ENCODE measurements at regions not wholly inside any gene's neighbourhood (a gene's known extent, or its start where the extent isn't known, plus 50 kb on each side); places are given as distances from the start of the nearest gene placed in this dataset.
"Not testable (repeated sequence)": the region's sequence is repeated elsewhere in the genome, so short reads cannot be mapped to it uniquely, and the experiment has no call there.

- not testable (repeated sequence) for H3K36me3 Mint-ChIP-seq (ENCODE audit: insufficient read depth in 2 of 2); ATAC-seq (replicated peaks in 1 of 2); DNase-seq; H3K27ac Mint-ChIP-seq; H3K9me3 Mint-ChIP-seq; H3K4me3 Mint-ChIP-seq; H3K4me1 Mint-ChIP-seq (ENCODE audit: low read depth)
- H3K27me3 Mint-ChIP-seq (ENCODE audit: low read depth) = peaks cover 26% of the 10 kb centered on the region
These were observed 138.0 kb downstream of the CCDC74A start for GRCh38 chr2:131665716-131666115.

DNA sequence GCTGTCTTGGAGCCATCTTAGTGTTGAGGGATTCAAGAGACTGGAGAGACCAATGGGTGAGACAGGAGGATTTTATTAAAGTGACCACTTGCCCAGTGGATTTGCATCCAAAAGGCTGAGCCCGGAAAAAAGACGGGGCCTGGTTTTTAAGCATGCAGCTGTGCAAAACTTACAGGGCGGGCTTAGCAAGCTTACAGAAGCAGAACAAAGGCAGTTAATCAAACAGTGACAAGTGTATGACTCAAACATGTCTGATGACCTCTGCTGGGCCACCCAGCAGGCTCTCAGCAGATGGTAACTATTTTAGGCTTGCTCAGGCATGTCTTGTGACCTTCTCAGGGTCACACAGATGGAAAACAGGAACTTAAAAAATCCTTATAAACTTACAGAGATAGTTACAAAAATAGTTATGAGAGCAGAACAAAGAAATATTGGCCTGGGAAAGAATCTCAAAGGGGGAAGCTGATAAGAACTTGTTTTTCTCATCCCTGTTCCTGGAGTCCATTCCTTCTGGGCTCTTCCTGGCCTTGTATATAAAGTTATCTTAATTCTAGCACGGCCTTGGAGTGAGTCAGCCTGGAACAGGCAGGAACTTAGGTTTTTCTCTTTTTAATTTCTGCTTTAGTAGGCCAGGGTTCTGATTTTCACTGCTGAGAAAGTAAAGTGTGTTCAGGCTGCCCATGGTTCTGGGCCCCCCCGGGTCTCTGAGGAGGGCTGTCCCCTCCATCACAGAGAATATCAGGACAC lies 141.3 kb downstream of the CCDC74A start:
- not testable (repeated sequence) for H3K4me1 Mint-ChIP-seq (ENCODE audit: low read depth); H3K4me3 Mint-ChIP-seq; H3K9me3 Mint-ChIP-seq; H3K36me3 Mint-ChIP-seq (ENCODE audit: insufficient read depth in 2 of 2); ATAC-seq (replicated peaks in 1 of 2); H3K27ac Mint-ChIP-seq; DNase-seq
- peaks cover 13% of the 10 kb centered on the region for H3K27me3 Mint-ChIP-seq (ENCODE audit: low read depth)

- H3K36me3 Mint-ChIP-seq (ENCODE audit: insufficient read depth in 2 of 2); ATAC-seq (replicated peaks in 1 of 2); DNase-seq; H3K4me1 Mint-ChIP-seq (ENCODE audit: low read depth); H3K27ac Mint-ChIP-seq; H3K9me3 Mint-ChIP-seq: not testable (repeated sequence)
- peaks cover 28% of the 10 kb centered on the region for H3K27me3 Mint-ChIP-seq (ENCODE audit: low read depth)
- peak overlapping the region in 1 of 2 donors; percentile 76 for H3K4me3 Mint-ChIP-seq
These were observed 144.3 kb downstream of the CCDC74A start for GRCh38 chr2:131671841-131672470.

GRCh38 chr2:131672471-131673399 lies 145.0 kb downstream of the CCDC74A start:
- not testable (repeated sequence) for H3K4me1 Mint-ChIP-seq (ENCODE audit: low read depth); H3K27ac Mint-ChIP-seq; H3K36me3 Mint-ChIP-seq (ENCODE audit: insufficient read depth in 2 of 2); H3K9me3 Mint-ChIP-seq
- H3K4me3 Mint-ChIP-seq = peak overlapping the region; percentile 74 to 76
- ATAC-seq (replicated peaks in 1 of 2) (peak; percentile 92 to 94), DNase-seq (peak; percentile 63 to 66)
- peaks cover 31% of the 10 kb centered on the region for H3K27me3 Mint-ChIP-seq (ENCODE audit: low read depth)

DNA sequence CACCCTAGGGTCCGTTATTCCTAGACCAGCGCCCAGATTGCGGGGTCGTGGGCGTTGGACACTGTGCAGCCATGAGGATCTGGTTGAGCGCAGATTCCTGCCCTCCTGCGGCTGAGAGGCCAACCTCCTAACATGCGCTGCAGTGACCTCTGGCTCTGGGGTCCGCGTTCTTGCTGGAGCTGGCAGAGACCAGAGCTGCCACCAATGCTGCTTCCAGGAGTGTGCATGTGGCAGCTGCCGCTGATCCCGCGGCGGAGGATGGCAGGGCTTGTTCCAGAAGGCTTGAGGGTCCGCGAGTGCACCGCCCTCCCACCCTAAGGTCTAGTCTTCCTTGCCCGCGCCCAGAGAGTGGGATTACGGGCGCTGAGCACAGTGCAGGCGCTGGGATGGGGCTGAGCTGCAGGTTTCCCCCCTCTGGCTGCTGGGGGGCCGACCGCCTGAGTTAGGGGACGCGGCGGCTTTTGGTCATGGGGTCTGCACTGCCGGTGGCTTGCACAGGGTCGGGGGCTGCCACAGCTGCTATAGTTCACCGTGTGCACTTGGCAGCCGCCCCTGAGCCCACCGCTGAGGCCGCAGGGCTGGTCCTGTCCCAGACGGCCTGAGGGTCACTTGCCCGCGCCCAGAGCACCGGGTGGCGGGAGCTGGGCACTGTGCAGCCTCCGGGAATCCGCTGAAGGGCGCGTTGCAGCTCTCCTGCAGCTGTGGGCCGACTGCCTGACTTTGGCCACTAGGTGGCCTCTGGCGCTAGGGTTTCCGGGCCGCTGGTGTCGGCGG lies 145.9 kb downstream of the CCDC74A start:
- H3K27ac Mint-ChIP-seq = no peak overlapping the region
- no peaks in the 10 kb centered on the region for H3K36me3 Mint-ChIP-seq (ENCODE audit: insufficient read depth in 2 of 2)
- H3K4me1 Mint-ChIP-seq (ENCODE audit: low read depth) = peaks cover 9% of the 10 kb centered on the region
- H3K9me3 Mint-ChIP-seq = no peaks in the 10 kb centered on the region
- DNase-seq (peak; percentile 77 to 80), ATAC-seq (replicated peaks in 1 of 2) (peak; percentile 81 to 87)
- H3K27me3 Mint-ChIP-seq (ENCODE audit: low read depth) = peaks cover 31% of the 10 kb centered on the region
- H3K4me3 Mint-ChIP-seq = peak overlapping the region; percentile 74 to 76

DNA sequence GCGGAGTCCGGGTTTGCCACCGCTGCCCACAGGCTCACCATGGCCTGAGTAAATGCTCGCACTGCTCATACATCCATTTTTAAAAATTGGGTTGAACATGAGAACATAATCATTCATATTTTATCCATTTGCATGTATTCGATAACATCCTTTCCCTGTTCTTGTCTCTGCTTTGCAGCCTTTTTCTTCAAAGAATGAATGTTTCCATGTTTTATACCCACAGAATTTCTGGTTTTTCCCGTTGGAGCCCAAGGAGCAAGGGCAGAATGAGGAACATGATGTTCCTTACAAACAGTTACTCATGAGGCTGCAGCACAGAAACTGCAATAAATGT lies 146.5 kb downstream of the CCDC74A start:
- peak overlapping the region; percentile 74 to 76 for H3K4me3 Mint-ChIP-seq
- no peaks in the 10 kb centered on the region for H3K9me3 Mint-ChIP-seq
- no peaks in the 10 kb centered on the region for H3K36me3 Mint-ChIP-seq (ENCODE audit: insufficient read depth in 2 of 2)
- DNase-seq (no peak), ATAC-seq (replicated peaks in 1 of 2) (no peak)
- H3K27me3 Mint-ChIP-seq (ENCODE audit: low read depth) = peaks cover 31% of the 10 kb centered on the region
- H3K27ac Mint-ChIP-seq = peak overlapping the region; percentile 46
- peaks cover 9% of the 10 kb centered on the region for H3K4me1 Mint-ChIP-seq (ENCODE audit: low read depth)

GRCh38 chr2:131681611-131682121 lies 154.0 kb downstream of the CCDC74A start:
- H3K9me3 Mint-ChIP-seq; H3K27me3 Mint-ChIP-seq (ENCODE audit: low read depth); H3K36me3 Mint-ChIP-seq (ENCODE audit: insufficient read depth in 2 of 2): not testable (repeated sequence)
- Mint-ChIP-seq H3K4me1 (ENCODE audit: low read depth) (peaks cover 47% of the 10 kb centered on the region), H3K27ac (peak overlapping the region; percentile 88), H3K4me3 (peak overlapping the region; percentile 85 to 91)
- peak in 1 of 2 donors; percentile 16 for DNase-seq
- ATAC-seq (replicated peaks in 1 of 2) = peak; percentile 6 to 14

- peak; percentile 98 to 99 for ATAC-seq (replicated peaks in 1 of 2)
- H3K9me3 Mint-ChIP-seq = no peaks in the 10 kb centered on the region
- peak; percentile 79 to 89 for DNase-seq
- peaks cover 54% of the 10 kb centered on the region for H3K4me1 Mint-ChIP-seq (ENCODE audit: low read depth)
- peak overlapping the region; percentile 85 to 91 for H3K4me3 Mint-ChIP-seq
- peaks cover 2 to 15% of the 10 kb centered on the region in 2 donors for H3K36me3 Mint-ChIP-seq (ENCODE audit: insufficient read depth in 2 of 2)
- peak overlapping the region; percentile 93 for H3K27ac Mint-ChIP-seq
- H3K27me3 Mint-ChIP-seq (ENCODE audit: low read depth) = no peaks in the 10 kb centered on the region
These were observed 154.6 kb downstream of the CCDC74A start for GRCh38 chr2:131682122-131682944.

DNA sequence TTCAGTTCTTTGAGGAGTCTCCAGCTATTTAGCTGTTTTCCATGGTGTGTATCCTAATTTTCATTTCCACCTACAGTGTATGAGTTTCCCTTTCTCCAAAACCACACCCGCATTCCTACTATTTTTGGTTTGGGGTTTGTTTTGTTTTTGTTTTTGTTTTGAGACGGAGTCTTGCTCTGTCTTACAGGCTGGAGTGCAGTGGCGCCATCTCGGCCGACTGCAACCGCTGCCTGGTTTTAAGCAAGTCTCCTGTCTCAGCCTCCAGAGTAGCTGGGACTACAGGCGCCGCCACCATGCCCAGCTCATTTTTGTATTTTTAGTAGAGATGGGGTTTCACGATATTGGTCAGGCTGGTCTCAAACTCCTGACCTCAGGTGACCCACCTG lies 155.2 kb downstream of the CCDC74A start:
- ATAC-seq (replicated peaks in 1 of 2) = peak; percentile 53
- H3K27me3 Mint-ChIP-seq (ENCODE audit: low read depth); H3K9me3 Mint-ChIP-seq: not testable (repeated sequence)
- Mint-ChIP-seq H3K36me3 (ENCODE audit: insufficient read depth in 2 of 2) (peaks cover 3 to 18% of the 10 kb centered on the region in 2 donors), H3K4me3 (peak overlapping the region; percentile 85 to 91), H3K27ac (peak overlapping the region; percentile 93), H3K4me1 (ENCODE audit: low read depth) (peaks cover 54% of the 10 kb centered on the region)
- DNase-seq = peak; percentile 43 to 46

- Mint-ChIP-seq H3K27ac (peak overlapping the region; percentile 60), H3K4me3 (peak overlapping the region; percentile 85 to 91), H3K4me1 (ENCODE audit: low read depth) (peaks cover 54% of the 10 kb centered on the region), H3K36me3 (ENCODE audit: insufficient read depth in 2 of 2) (peaks cover 7 to 31% of the 10 kb centered on the region in 2 donors)
- H3K9me3 Mint-ChIP-seq; ATAC-seq (replicated peaks in 1 of 2); H3K27me3 Mint-ChIP-seq (ENCODE audit: low read depth); DNase-seq: not testable (repeated sequence)
These were observed 157.1 kb downstream of the CCDC74A start for GRCh38 chr2:131684631-131685316.

DNA sequence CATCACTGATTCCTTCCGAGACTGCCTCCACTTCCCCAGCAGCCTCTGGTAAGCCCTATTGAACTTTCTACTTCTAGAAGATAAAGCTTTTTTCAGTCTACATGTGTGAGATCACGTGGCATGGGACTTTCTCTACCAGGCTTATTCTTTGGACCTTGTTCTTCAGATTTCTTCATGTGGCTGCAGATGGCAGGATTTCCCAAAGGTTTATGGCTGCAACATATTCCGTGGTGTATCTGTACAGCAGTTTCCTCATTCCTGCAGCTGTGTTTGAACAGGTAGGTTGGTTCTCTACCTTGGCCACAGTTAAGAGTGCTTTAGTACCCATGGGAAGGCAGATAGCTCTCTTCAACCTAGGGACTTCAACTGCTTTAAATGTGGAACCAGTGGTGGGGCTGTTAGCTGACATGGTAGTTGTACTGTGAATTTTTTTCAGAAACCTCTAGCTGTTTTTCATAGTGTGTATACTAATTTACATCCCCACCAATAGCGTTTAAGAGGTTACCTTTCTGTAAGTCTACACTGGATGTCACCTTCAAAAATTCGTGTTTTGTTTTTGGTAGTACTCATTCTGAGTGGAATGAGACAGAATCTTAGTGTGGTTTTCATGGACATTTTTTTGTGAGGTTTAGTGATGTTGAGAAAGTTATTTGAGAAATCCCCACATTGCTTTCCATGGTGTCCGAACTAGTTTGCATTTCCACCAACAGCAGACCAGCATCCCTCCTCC lies 158.6 kb downstream of the CCDC74A start:
- H3K27me3 Mint-ChIP-seq (ENCODE audit: low read depth); H3K9me3 Mint-ChIP-seq; H3K4me3 Mint-ChIP-seq; H3K27ac Mint-ChIP-seq; DNase-seq; ATAC-seq (replicated peaks in 1 of 2): not testable (repeated sequence)
- peaks cover 45% of the 10 kb centered on the region for H3K4me1 Mint-ChIP-seq (ENCODE audit: low read depth)
- H3K36me3 Mint-ChIP-seq (ENCODE audit: insufficient read depth in 2 of 2) = peaks cover 21 to 47% of the 10 kb centered on the region in 2 donors

Data from activated T-cell treated with anti-CD3 and anti-CD28 coated beads, Interleukin-2, amount 50 U/mL, for 72 hours (primary cell).